Spleen (tissue), 11 donors: ENCODE measurements at regions not wholly inside any gene's neighbourhood (a gene's known extent, or its start where the extent isn't known, plus 50 kb on each side); places are given as distances from the start of the nearest gene placed in this dataset.

ENCODE experiments used
- DNase-seq: peaks from one replicate; pipeline ENCODE4 v3.0.0-alpha.2; 2020
- H3K27ac ChIP-seq, 8 donors: fragments of 200-600 bp; sonication (generic) in 7 of 8; 1 replicate in 4 of 8; 2 replicates in 4 of 8; pipeline versions ENCODE4 v1.5.0 to v1.8.0; 2016 to 2021; ENCODE audit warnings: inconsistent platforms in 4 of 8, mild to moderate bottlenecking in 4 of 8, moderate library complexity in 1 of 8
- H3K27me3 ChIP-seq, 7 donors: fragments of 200-600 bp; sonication (generic) in 6 of 7; replicated peaks in 1 of 7; 1 replicate in 4 of 7; 2 replicates in 3 of 7; pipeline versions ENCODE4 v1.5.0 to v1.8.0; 2016 to 2021; ENCODE audit warnings: inconsistent platforms in 3 of 7, mild to moderate bottlenecking in 1 of 7
- H3K36me3 ChIP-seq, 6 donors: fragments of 200-600 bp; sonication (generic) in 5 of 6; 1 replicate in 4 of 6; 2 replicates in 2 of 6; pipeline versions ENCODE4 v1.5.0 to v1.8.0; 2016 to 2021; ENCODE audit warnings: inconsistent platforms in 2 of 6
- H3K4me1 ChIP-seq, 6 donors: fragments of 200-600 bp; sonication (generic) in 5 of 6; 1 replicate in 3 of 6; 2 replicates in 3 of 6; pipeline versions ENCODE4 v1.5.0 to v1.8.0; 2016 to 2021; ENCODE audit warnings: inconsistent platforms in 3 of 6
- H3K4me3 ChIP-seq, 8 donors: fragments of 200-600 bp; sonication (generic) in 7 of 8; 1 replicate in 4 of 8; 2 replicates in 4 of 8; pipeline versions ENCODE4 v1.5.0 to v1.8.0; 2016 to 2021; ENCODE audit warnings: inconsistent platforms in 4 of 8, mild to moderate bottlenecking in 4 of 8, moderate library complexity in 2 of 8
- H3K9me3 ChIP-seq, 8 donors: fragments of 200-600 bp; sonication (generic) in 7 of 8; 1 replicate in 4 of 8; 2 replicates in 4 of 8; pipeline versions ENCODE4 v1.5.0 to v1.8.0; 2016 to 2021; ENCODE audit warnings: inconsistent platforms in 4 of 8
- POLR2A ChIP-seq, 3 donors: fragments of 450-650 bp; IDR thresholded peaks; one replicate each; pipeline ENCODE4 v1.5.1; 2017; ENCODE audit warnings: antibody characterized with exemption in 3 of 3, mild to moderate bottlenecking in 1 of 3
- POLR2AphosphoS5 ChIP-seq, 3 donors: sonication (generic); formaldehyde crosslinking; IDR thresholded peaks; one replicate each; pipeline ENCODE4 v1.5.1; 2017; ENCODE audit warnings: antibody characterized with exemption in 3 of 3
- WGBS, 5 donors: extraction: QIAGEN DNeasy Blood & Tissue Kit in 3 of 5; methylation state at CpG; one replicate each; pipeline versions ENCODE4 v1.1.5 to v1.1.7; 2013 to 2018; 5-methylcytosine and 5-hydroxymethylcytosine counted together
- intact Hi-C: fragments of 100-400 bp; cut with DNase I; formaldehyde crosslinking; loops from one replicate; pipeline ENCODE4 v1.15.0; 2023; ENCODE audit warnings: low total_unique reads
- TF ChIP-seq, protein P1 (sequence below), 11 experiments: fragments of 200-600 bp in 7 of 11; fragments of 450-650 bp in 4 of 11; sonication (generic) in 4 of 11; IDR thresholded peaks in 8 of 11; conservative IDR thresholded peaks in 3 of 11; 1 replicate in 7 of 11; 2 replicates in 4 of 11; pipeline versions ENCODE4 v1.4.0 to v1.8.0; 2016 to 2021; ENCODE audit warnings: antibody characterized with exemption in 11 of 11, inconsistent platforms in 4 of 11, mild to moderate bottlenecking in 1 of 11
- donor health status: healthy with polysubstance abuse.
- donor health status: DM: no; HTN: no; CAD: no; lungs with moderate emphysema.
- donor health status: DM: no; HTN: no; CAD: no.
- donor health status: Bipolar disorder and iron deficiency.
- donor health status: healthy.
- donor health status: DM: no; HTN: no; CAD: no.
- donor health status: DM: yes; HTN: yes; CAD: no.

DNA sequence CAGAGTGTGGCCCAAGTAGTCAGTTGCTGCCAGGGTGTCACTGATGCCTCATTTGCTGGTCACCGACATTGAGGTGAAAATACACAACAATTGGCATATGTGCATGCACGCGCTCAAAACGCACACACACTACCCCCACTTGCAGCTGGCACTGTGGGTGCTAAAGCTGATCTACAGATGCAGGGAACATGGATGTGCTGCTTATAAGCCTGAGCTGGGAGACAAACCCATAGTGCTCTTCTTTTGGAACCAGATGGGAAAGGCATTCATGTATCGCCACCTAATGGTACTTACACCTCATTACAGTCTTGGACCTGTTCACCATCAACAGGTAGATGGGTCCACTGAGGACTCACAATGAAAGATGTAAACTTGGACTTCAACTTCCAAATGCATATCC is 70.3 kb upstream of the CAMK1G start:
- intact Hi-C loops: no loop called here
- no peak for DNase-seq

DNA sequence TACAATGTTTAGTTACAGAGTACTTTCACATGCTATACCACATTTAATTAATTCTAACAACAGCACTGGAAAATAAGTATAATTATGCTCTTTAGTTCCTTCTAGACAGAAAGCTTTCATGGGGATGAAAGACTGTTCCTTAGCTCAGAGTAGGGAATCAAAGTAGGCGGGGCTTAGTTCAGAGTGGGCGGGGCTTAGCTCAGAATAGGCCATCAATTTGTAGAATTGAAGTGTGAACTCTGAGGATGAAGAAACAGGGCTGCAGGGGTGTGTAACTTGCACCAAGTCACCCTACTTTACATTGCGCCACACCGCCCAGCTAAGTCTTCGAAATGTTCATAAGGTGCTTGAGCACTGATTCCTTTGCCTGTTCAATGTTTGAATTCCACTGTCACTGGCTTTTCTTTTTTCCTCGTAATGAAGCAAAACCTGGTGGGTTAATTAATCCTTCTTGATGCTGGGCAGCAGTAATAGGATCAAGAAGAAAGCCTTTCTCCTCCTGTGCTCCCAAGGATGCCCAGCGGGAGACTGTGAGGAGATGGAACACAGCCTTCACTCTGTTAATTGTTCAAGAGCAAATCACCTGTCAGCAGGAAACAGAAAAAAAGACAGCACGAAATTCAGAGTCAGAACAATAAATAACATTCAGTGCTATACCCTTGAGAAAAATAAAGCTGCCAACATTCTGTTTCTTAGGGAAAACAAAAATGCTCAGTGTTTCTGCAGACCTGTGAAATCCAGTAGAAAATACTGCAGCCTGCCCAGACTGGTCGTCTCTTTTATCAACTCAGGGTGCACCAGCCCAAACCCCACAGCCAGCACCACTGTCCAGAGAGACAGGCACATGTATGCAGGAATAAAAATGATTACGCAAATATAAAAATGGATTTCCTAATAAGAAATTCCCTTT is 66.5 kb upstream of the CAMK1G start:
- Histone ChIP-seq H3K4me3 (no peak overlapping the region), H3K27ac (no peak overlapping the region), H3K36me3 (no peaks in the 10 kb centered on the region), H3K27me3 (peaks cover 0 to 8% (median 0%) of the 10 kb centered on the region in 7 donors), H3K4me1 (no peaks in the 10 kb centered on the region), H3K9me3 (peaks cover 0 to 2% (median 0%) of the 10 kb centered on the region in 8 donors)
- 73 to 81% (median 78%) methylated on average over 10 of the region's 10 CpGs for WGBS, 5 donors
- intact Hi-C loops: no loop called here
- TF ChIP-seq POLR2A (IDR thresholded peaks at IDR 0.05): no peak
- no peak for DNase-seq

More for the DNA sequence above, 70.3 kb upstream of the CAMK1G start:
- peaks cover 0 to 5% (median 0%) of the 10 kb centered on the region in 8 donors for H3K9me3 ChIP-seq
- H3K36me3 ChIP-seq: no peaks in the 10 kb centered on the region
- H3K4me1 ChIP-seq: no peaks in the 10 kb centered on the region
- TF ChIP-seq, protein P1, sequence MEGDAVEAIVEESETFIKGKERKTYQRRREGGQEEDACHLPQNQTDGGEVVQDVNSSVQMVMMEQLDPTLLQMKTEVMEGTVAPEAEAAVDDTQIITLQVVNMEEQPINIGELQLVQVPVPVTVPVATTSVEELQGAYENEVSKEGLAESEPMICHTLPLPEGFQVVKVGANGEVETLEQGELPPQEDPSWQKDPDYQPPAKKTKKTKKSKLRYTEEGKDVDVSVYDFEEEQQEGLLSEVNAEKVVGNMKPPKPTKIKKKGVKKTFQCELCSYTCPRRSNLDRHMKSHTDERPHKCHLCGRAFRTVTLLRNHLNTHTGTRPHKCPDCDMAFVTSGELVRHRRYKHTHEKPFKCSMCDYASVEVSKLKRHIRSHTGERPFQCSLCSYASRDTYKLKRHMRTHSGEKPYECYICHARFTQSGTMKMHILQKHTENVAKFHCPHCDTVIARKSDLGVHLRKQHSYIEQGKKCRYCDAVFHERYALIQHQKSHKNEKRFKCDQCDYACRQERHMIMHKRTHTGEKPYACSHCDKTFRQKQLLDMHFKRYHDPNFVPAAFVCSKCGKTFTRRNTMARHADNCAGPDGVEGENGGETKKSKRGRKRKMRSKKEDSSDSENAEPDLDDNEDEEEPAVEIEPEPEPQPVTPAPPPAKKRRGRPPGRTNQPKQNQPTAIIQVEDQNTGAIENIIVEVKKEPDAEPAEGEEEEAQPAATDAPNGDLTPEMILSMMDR (IDR thresholded peaks at IDR 0.05 in 8 of 11, conservative IDR thresholded peaks at IDR 0.05 in 3 of 11): peak in 3 of 11 experiments; percentile 29 to 38 (median 37)
- no peak for TF ChIP-seq POLR2A (IDR thresholded peaks at IDR 0.05)
- H3K27me3 ChIP-seq: peaks cover 0 to 8% (median 0%) of the 10 kb centered on the region in 7 donors
- no peak overlapping the region for H3K4me3 ChIP-seq
- no peak overlapping the region for H3K27ac ChIP-seq
- WGBS, 5 donors: 63 to 74% (median 64%) methylated on average over 5 of the region's 5 CpGs

DNA sequence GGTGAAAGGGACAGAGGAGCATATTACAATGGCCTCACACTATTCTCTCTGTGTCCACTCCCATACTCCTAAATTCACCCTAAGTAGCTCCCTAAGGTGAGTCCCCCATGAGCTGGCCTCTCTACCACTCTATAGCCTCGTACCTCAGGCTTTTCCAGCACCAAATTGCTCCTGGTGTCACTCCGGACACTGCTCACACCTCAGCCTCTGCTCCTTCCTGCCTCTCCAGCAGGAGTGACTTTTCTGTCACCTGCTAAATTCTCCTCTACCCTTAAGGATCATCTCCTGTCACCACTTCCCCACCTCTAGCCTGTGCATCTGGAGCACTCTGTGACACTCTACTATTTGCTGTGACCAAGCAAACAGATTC is 65.8 kb upstream of the CAMK1G start:
- H3K4me3 ChIP-seq: no peak overlapping the region
- 67 to 84% (median 68%) methylated on average over 2 of the region's 2 CpGs for WGBS, 5 donors
- intact Hi-C loops: no loop called here
- H3K4me1 ChIP-seq: no peaks in the 10 kb centered on the region
- no peak for DNase-seq
- H3K27me3 ChIP-seq: peaks cover 0 to 8% (median 0%) of the 10 kb centered on the region in 7 donors
- H3K9me3 ChIP-seq: no peaks in the 10 kb centered on the region
- no peak overlapping the region for H3K27ac ChIP-seq
- TF ChIP-seq, protein P1 (IDR thresholded peaks at IDR 0.05 in 8 of 11, conservative IDR thresholded peaks at IDR 0.05 in 3 of 11): no peak
- TF ChIP-seq POLR2AphosphoS5 (IDR thresholded peaks at IDR 0.05) (no peak), POLR2A (IDR thresholded peaks at IDR 0.05) (no peak)
- H3K36me3 ChIP-seq: no peaks in the 10 kb centered on the region

DNA sequence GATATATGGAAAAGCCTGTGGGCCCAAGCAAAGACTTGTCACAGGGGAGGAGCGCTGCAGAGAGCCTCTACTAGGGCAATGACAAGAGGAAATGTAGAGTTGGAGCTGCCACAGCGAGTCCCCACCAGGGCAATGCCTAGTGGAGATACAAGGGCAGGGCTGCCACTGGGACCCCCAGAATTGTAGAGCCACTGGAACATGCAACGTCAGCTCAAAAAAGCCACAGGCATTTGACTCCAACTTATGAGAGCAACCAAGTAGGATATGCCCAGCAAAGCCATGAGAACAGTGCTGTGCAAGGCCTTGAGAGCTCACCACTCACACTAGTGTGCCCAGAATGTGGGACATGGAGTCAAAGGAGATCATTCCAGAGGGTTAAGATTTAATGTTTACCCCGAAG is 63.7 kb upstream of the CAMK1G start:
- DNase-seq: no peak
- Histone ChIP-seq H3K27me3 (peaks cover 0 to 13% (median 0%) of the 10 kb centered on the region in 7 donors), H3K36me3 (no peaks in the 10 kb centered on the region), H3K4me1 (no peaks in the 10 kb centered on the region), H3K9me3 (no peaks in the 10 kb centered on the region), H3K27ac (no peak overlapping the region), H3K4me3 (no peak overlapping the region)
- WGBS, 5 donors: 79 to 93% (median 86%) methylated on average over 4 of the region's 4 CpGs
- TF ChIP-seq POLR2A (IDR thresholded peaks at IDR 0.05) (no peak), POLR2AphosphoS5 (IDR thresholded peaks at IDR 0.05) (no peak)
- TF ChIP-seq, protein P1 (IDR thresholded peaks at IDR 0.05 in 8 of 11, conservative IDR thresholded peaks at IDR 0.05 in 3 of 11): no peak
- intact Hi-C loops: no loop called here
